ENCODE measurements at regions not wholly inside any gene's neighbourhood (a gene's known extent, or its start where the extent isn't known, plus 50 kb on each side); places are given as distances from the start of the nearest gene placed in this dataset.

DNA sequence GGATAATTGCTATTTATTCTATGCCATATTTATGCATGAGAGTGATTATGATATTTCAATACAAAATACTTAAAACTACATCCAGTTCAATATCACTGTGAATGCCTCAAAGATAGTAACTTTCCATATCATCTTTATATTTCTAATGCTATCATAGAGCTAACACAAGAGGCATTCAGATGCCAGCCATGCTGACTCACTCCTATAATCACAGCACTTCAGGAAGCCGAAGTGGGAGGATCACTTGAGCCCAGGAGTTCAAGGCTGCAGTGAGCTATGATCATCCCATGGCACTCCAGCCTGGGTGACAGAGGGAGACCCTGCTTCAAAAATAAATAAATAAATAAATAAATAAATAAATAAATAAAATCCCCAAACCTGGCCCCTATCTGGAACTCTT is 498.7 kb downstream of the EPHA3 start:
- no peak overlapping the region for H3K27ac Mint-ChIP-seq (ENCODE audit: unreplicated experiment)
- no peak for DNase-seq (ENCODE audit: low read depth, low spot score)
- H3K9me3 Mint-ChIP-seq: peaks cover 3% of the 10 kb centered on the region
- TF ChIP-seq, protein P1, sequence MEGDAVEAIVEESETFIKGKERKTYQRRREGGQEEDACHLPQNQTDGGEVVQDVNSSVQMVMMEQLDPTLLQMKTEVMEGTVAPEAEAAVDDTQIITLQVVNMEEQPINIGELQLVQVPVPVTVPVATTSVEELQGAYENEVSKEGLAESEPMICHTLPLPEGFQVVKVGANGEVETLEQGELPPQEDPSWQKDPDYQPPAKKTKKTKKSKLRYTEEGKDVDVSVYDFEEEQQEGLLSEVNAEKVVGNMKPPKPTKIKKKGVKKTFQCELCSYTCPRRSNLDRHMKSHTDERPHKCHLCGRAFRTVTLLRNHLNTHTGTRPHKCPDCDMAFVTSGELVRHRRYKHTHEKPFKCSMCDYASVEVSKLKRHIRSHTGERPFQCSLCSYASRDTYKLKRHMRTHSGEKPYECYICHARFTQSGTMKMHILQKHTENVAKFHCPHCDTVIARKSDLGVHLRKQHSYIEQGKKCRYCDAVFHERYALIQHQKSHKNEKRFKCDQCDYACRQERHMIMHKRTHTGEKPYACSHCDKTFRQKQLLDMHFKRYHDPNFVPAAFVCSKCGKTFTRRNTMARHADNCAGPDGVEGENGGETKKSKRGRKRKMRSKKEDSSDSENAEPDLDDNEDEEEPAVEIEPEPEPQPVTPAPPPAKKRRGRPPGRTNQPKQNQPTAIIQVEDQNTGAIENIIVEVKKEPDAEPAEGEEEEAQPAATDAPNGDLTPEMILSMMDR (conservative IDR thresholded peaks at IDR 0.05): no peak
- no peaks in the 10 kb centered on the region for H3K27me3 Mint-ChIP-seq (ENCODE audit: low read depth)
- no peak overlapping the region for H3K4me3 Mint-ChIP-seq
- no peaks in the 10 kb centered on the region for H3K4me1 Mint-ChIP-seq
- H3K36me3 Mint-ChIP-seq (ENCODE audit: low read depth): no peaks in the 10 kb centered on the region

DNA sequence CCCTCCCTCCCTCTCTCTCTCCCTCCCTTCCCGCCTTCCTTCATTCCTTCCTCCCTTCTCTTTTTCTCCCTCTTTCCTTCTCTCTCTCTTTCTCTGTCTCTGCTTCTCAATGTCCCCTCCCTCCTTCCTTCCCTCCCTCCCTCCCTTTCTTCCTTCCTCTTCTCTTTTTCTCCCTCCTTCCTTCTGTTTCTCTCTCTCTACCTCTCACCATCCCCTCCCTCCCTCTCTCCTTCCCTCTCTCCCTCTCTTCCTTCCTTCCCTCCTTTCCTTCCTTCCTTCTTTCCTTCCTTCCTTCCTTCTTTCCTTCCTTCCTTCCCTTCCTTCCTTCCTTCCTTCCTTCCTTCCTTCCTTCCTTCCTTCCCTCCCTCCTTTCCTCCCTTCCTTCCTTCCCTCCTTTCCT is 504.6 kb downstream of the EPHA3 start:
- TF ChIP-seq, protein P1 (conservative IDR thresholded peaks at IDR 0.05): no peak
- peaks cover 3% of the 10 kb centered on the region for H3K9me3 Mint-ChIP-seq
- H3K27me3 Mint-ChIP-seq (ENCODE audit: low read depth): no peaks in the 10 kb centered on the region
- no peak overlapping the region for H3K4me3 Mint-ChIP-seq
- no peak overlapping the region for H3K27ac Mint-ChIP-seq (ENCODE audit: unreplicated experiment)
- no peaks in the 10 kb centered on the region for H3K4me1 Mint-ChIP-seq
- H3K36me3 Mint-ChIP-seq (ENCODE audit: low read depth): no peaks in the 10 kb centered on the region
- no peak for DNase-seq (ENCODE audit: low read depth, low spot score)

DNA sequence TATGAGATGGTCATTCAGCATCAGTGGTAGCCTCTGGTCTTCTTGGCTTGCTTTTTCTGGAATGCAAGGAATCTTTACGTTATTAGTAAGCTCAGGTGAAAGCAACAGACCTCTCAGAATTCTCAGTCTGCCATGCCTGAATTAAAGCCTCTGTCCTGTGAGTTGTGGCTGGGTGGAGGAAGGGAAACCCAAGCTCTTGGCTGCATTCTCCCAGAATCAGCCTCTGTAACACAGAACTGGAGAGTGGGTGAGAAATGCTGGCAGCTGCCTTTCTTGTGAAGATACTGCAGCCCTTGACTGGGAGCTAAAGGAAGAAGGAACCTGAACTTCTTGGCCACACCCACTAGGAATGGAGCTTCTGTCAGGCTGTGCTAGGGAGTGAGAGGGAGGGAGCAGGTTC is 505.8 kb downstream of the EPHA3 start:
- Mint-ChIP-seq H3K4me1 (no peaks in the 10 kb centered on the region), H3K4me3 (no peak overlapping the region), H3K9me3 (peaks cover 3% of the 10 kb centered on the region), H3K27me3 (ENCODE audit: low read depth) (no peaks in the 10 kb centered on the region), H3K27ac (ENCODE audit: unreplicated experiment) (no peak overlapping the region), H3K36me3 (ENCODE audit: low read depth) (no peaks in the 10 kb centered on the region)
- TF ChIP-seq, protein P1 (conservative IDR thresholded peaks at IDR 0.05): no peak
- no peak for DNase-seq (ENCODE audit: low read depth, low spot score)

DNA sequence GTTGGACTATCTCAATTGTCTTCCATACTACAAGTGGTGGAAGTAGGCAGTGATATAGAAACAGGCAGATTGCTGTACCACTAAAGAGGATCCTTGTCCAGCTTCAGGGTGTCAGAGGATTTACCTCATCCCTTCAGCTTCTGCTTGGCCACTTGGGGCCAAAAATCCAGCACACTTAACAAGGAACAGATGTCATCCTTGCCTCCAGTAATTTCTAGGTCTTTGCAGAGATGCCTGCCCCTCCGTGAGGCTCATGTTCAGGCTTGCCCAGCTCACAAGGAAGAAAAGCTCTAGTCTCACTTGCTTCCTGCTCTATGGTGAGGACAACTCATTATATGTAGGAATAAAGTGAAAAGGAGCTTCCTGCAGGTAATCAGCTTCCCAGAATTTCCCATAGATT is 510.3 kb downstream of the EPHA3 start:
- no peaks in the 10 kb centered on the region for H3K9me3 Mint-ChIP-seq
- TF ChIP-seq, protein P1 (conservative IDR thresholded peaks at IDR 0.05): no peak
- H3K4me1 Mint-ChIP-seq: no peaks in the 10 kb centered on the region
- DNase-seq (ENCODE audit: low read depth, low spot score): no peak
- H3K36me3 Mint-ChIP-seq (ENCODE audit: low read depth): no peaks in the 10 kb centered on the region
- H3K27ac Mint-ChIP-seq (ENCODE audit: unreplicated experiment): no peak overlapping the region
- no peaks in the 10 kb centered on the region for H3K27me3 Mint-ChIP-seq (ENCODE audit: low read depth)
- no peak overlapping the region for H3K4me3 Mint-ChIP-seq

DNA sequence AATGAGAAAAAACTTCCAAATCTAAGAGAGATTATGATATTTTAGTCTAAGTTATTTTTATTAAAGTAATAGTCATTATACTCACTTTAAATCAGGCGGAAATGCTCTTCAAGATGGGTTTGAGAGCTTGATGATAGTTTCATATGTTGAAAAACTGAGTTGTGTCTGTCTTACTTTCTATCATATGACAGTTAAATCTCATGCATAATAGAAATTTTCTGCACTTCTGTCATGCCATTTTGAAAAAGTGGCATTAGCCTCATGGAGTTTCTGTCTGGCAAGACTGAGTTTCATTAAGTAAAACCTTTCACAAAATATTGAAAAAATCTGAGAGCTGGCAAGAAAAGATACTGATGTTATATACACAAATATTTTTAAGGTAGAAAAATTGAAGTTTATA is 511.8 kb downstream of the EPHA3 start:
- Mint-ChIP-seq H3K27ac (ENCODE audit: unreplicated experiment) (no peak overlapping the region), H3K9me3 (no peaks in the 10 kb centered on the region), H3K4me3 (no peak overlapping the region), H3K4me1 (no peaks in the 10 kb centered on the region), H3K27me3 (ENCODE audit: low read depth) (no peaks in the 10 kb centered on the region), H3K36me3 (ENCODE audit: low read depth) (no peaks in the 10 kb centered on the region)
- TF ChIP-seq, protein P1 (conservative IDR thresholded peaks at IDR 0.05): no peak
- no peak for DNase-seq (ENCODE audit: low read depth, low spot score)
